ENCODE measurements at regions not wholly inside any gene's neighbourhood (a gene's known extent, or its start where the extent isn't known, plus 50 kb on each side); places are given as distances from the start of the nearest gene placed in this dataset.

- no peak for TF ChIP-seq POLR2A (IDR thresholded peaks at IDR 0.05)
- TF ChIP-seq, protein P1, sequence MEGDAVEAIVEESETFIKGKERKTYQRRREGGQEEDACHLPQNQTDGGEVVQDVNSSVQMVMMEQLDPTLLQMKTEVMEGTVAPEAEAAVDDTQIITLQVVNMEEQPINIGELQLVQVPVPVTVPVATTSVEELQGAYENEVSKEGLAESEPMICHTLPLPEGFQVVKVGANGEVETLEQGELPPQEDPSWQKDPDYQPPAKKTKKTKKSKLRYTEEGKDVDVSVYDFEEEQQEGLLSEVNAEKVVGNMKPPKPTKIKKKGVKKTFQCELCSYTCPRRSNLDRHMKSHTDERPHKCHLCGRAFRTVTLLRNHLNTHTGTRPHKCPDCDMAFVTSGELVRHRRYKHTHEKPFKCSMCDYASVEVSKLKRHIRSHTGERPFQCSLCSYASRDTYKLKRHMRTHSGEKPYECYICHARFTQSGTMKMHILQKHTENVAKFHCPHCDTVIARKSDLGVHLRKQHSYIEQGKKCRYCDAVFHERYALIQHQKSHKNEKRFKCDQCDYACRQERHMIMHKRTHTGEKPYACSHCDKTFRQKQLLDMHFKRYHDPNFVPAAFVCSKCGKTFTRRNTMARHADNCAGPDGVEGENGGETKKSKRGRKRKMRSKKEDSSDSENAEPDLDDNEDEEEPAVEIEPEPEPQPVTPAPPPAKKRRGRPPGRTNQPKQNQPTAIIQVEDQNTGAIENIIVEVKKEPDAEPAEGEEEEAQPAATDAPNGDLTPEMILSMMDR (IDR thresholded peaks at IDR 0.05), result no peak
These were observed 430.5 kb upstream of the EPHA7 start for GRCh38 chr6:93849857-93850256.
